Thyroid gland (tissue), 4 donors: ENCODE measurements at regions not wholly inside any gene's neighbourhood (a gene's known extent, or its start where the extent isn't known, plus 50 kb on each side); places are given as distances from the start of the nearest gene placed in this dataset.
"Not testable (repeated sequence)": the region's sequence is repeated elsewhere in the genome, so short reads cannot be mapped to it uniquely, and the experiment has no call there.

ENCODE experiments used
- POLR2A ChIP-seq, 2 donors: fragments of 450-650 bp; IDR thresholded peaks; one replicate each; pipeline ENCODE4 v1.6.1; 2017; ENCODE audit warnings: antibody characterized with exemption in 2 of 2, mild to moderate bottlenecking in 2 of 2, moderate library complexity in 1 of 2
- TF ChIP-seq, protein P1 (sequence below), 6 experiments: fragments of 200-600 bp in 3 of 6; fragments of 450-650 bp in 3 of 6; sonication (generic) in 3 of 6; IDR thresholded peaks; one replicate each; pipeline ENCODE4 v1.5.1; 2016 to 2019; ENCODE audit warnings: antibody characterized with exemption in 6 of 6, mild to moderate bottlenecking in 2 of 6, inconsistent platforms in 1 of 6, moderate library complexity in 1 of 6

- TF ChIP-seq, protein P1, sequence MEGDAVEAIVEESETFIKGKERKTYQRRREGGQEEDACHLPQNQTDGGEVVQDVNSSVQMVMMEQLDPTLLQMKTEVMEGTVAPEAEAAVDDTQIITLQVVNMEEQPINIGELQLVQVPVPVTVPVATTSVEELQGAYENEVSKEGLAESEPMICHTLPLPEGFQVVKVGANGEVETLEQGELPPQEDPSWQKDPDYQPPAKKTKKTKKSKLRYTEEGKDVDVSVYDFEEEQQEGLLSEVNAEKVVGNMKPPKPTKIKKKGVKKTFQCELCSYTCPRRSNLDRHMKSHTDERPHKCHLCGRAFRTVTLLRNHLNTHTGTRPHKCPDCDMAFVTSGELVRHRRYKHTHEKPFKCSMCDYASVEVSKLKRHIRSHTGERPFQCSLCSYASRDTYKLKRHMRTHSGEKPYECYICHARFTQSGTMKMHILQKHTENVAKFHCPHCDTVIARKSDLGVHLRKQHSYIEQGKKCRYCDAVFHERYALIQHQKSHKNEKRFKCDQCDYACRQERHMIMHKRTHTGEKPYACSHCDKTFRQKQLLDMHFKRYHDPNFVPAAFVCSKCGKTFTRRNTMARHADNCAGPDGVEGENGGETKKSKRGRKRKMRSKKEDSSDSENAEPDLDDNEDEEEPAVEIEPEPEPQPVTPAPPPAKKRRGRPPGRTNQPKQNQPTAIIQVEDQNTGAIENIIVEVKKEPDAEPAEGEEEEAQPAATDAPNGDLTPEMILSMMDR (IDR thresholded peaks at IDR 0.05): not testable (repeated sequence)
- TF ChIP-seq POLR2A (IDR thresholded peaks at IDR 0.05): not testable (repeated sequence)
Observed at GRCh38 chr12:88667615-88668014, 87.3 kb upstream of the KITLG start.
